ENCODE measurements at regions not wholly inside any gene's neighbourhood (a gene's known extent, or its start where the extent isn't known, plus 50 kb on each side); places are given as distances from the start of the nearest gene placed in this dataset.

GRCh38 chr2:144942516-144943256 lies 422.8 kb upstream of the ZEB2 start:
- in situ Hi-C loops (cut with MboI; ENCODE audit: low sequenced_read_pairs), result no loop called here

- in situ Hi-C loops (cut with MboI; ENCODE audit: low sequenced_read_pairs), result no loop called here
Measured at GRCh38 chr2:144941743-144942488, 422.0 kb upstream of the ZEB2 start.

DNA sequence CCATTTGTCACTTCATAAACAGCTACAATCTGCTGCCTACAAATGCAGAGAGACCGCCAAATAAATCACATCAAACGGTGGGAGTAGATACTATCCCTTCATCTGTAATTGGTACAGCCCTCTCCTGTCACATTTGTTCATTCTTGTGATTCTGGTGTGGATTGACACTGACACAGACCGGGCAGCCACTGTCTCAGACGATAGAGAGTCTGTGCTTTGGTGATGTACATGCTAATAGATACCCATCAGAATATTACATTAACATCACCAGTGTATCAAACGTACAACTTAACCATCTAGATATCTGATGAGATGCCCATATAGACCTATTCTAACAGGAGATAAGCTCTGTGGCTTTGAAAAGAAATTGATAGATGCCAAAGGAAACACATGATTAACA lies 419.7 kb upstream of the ZEB2 start:
- in situ Hi-C loops (cut with MboI; ENCODE audit: low sequenced_read_pairs), result no loop called here

DNA sequence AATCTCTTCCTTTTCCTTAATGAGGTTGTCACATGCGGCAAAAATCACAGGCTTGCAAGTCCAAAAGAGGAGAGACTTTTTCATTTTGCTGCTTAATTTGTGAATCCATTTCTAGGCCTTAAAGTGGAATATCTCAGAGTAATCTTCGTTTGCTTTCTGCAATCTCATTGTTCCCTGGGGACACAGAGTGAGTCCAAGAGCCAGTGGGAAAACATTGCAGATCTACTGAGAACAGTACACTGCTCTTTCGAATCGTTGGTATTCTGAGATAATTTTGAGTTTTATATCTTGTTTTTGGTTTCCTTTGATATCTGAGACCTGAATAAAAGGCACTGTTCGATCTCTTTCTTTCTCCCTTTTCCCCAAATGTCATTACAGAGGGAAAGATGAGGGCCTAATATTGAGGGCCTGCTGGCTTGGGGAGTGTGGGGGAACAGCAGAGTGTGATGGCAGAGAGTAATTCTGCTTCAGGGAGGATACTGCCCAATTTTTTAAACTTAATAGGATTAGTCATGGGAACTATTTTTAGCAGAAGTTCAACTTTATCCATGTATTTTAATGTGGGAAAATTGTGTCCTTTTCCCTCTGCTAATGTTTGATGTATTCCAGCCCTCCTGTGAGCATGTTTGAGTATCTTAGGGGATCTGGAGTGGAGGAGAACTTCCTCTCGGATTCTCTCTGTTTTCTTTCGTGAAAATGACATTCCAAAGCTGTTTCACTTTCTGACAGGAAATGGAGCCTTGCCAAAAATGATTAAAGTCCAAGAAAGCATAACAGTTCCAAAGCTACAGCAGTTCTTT lies 418.2 kb upstream of the ZEB2 start:
- in situ Hi-C loops (cut with MboI; ENCODE audit: low sequenced_read_pairs), result no loop called here

GRCh38 chr2:144937066-144937465 lies 417.1 kb upstream of the ZEB2 start:
- in situ Hi-C loops (cut with MboI; ENCODE audit: low sequenced_read_pairs), result no loop called here

- in situ Hi-C loops (cut with MboI; ENCODE audit: low sequenced_read_pairs), result no loop called here
Measured at GRCh38 chr2:144936442-144936841, 416.5 kb upstream of the ZEB2 start.

DNA sequence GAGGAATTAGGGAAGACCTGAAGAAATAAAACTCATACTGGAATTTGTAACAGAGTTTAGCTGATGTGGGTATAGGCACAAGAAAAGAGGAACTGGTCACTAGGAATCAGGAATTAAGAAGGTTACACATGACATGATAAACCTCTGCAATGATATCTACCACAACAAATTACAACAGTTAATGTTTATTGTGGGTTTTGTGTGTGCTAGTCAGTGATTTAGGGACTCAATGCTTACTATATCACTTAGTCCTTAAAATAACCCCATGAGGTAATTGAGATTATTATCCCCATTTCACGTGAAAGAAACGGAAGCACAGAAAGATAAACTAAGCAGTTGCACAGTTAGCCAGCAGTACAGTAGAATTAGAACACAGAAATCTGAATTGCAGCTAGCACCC lies 415.8 kb upstream of the ZEB2 start:
- in situ Hi-C loops (cut with MboI; ENCODE audit: low sequenced_read_pairs), result no loop called here

GRCh38 chr2:144935191-144935590 lies 415.3 kb upstream of the ZEB2 start:
- in situ Hi-C loops (cut with MboI; ENCODE audit: low sequenced_read_pairs), result no loop called here

- in situ Hi-C loops (cut with MboI; ENCODE audit: low sequenced_read_pairs), result no loop called here
Measured at GRCh38 chr2:144931960-144932359, 412.0 kb upstream of the ZEB2 start.

DNA sequence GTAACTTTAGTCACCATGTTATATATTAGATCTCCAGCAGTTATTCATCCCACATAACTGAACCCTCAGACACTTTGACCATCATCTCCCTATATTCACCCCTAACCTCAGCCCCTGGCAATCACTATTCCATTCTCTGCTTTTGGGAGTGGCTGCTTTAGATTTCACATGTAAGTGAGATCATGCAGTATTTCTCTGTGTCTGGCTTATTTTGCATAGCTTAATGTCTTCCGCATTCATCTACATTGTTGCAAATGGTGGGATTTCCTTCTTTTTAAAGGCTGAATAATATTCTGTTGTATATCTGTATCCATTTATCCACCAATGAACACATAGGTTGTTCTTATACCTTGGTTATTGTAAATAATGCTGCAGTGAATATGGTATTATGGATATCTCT lies 411.6 kb upstream of the ZEB2 start:
- in situ Hi-C loops (cut with MboI; ENCODE audit: low sequenced_read_pairs), result no loop called here

DNA sequence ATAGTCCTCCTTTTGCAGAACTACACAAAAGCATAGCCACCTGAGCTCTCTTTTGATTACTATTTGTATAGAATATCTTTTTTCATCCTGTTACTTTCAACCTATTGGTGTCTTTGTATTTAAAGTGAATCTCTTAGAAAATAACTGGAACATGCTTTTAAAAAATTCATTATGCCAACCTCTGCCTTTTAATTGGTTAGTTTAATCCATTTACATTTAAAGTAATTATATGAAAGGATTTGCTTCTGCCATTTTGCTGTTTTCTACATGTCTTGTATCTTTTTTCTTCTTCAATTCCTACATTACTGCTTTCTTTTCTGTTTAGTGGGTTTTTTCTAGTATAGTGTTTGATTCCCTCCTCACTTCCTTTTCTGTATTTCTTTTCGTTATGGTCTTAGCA lies 407.5 kb upstream of the ZEB2 start:
- in situ Hi-C loops (cut with MboI; ENCODE audit: low sequenced_read_pairs), result no loop called here

DNA sequence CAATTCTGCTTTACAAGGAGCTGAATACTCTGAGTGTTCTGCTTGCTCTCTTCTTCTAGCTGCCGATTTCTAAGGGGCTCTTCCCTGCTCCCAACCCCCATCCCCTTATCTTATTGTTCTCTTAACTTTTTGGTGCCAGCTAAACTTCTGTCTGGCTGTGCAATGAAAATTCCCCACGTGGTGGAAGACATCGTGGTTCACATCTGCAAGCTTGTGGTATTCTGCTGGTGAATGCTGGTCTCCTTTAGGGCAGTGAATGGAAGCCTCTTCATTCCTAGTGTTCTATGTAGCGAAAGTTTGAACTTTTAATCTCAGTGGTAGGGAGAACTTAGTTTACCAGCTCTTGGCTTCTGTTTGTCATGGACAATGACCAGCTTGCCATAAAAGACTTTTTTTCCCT lies 406.0 kb upstream of the ZEB2 start:
- in situ Hi-C loops (cut with MboI; ENCODE audit: low sequenced_read_pairs), result no loop called here

GRCh38 chr2:144924827-144925226 lies 404.9 kb upstream of the ZEB2 start:
- in situ Hi-C loops (cut with MboI; ENCODE audit: low sequenced_read_pairs), result no loop called here

DNA sequence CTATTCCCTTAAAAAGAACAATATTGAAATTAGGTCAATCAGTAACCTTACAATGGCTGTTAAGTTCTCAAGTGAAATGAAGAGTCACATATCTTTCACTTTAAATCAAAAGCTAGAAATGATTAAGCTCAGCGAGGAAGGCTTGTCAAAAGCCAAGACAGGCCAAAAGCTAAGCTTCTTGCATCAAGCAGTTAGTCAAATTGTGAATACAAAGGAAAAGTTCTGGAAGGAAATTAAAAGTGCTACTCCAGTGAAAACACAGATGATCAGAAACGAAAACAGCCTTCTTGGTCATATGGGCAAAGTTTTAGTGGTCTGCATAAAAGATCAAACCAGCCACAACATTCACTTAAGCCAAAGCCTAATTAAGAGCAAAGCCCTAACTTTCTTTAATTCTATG lies 402.6 kb upstream of the ZEB2 start:
- in situ Hi-C loops (cut with MboI; ENCODE audit: low sequenced_read_pairs), result no loop called here

DNA sequence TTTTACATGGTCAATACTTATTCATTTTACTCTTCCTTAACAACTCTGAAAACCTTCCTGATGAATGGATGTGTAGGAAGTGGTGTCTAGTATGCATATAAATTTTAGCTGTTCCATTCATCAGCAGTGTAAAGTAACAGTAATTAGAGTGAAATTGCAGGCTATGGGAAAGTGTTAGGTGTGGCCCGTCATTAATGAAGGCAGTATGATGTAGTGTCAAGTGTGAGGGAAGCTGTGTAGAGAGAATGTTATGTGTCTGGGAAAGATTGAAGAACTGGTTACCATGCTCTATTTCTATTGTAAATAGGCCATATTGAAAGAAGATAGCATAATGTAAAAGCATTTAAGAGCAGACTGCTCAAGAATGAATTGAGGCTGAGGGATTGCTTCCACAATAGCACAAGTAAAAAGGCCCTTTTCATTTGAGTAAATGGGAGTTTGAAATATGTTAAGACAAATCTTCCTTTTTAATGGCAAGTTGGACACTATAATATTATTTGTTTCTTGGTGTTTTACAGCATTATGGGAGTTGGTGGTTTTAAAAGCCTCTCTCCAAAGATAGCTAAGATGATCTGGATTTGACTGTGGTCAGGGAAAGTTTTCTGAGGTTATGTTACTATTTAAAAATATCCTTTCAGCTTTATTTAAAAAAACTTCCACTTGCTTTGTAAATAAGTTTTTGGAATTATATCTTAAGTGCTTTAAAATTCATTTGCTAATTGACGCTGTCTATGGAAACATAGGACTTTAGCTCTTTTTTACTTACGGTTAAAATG lies 401.0 kb upstream of the ZEB2 start:
- in situ Hi-C loops (cut with MboI; ENCODE audit: low sequenced_read_pairs), result no loop called here

- in situ Hi-C loops (cut with MboI; ENCODE audit: low sequenced_read_pairs), result no loop called here
Measured at GRCh38 chr2:144914622-144915318, 394.9 kb upstream of the ZEB2 start.

GRCh38 chr2:144914113-144914512 lies 394.2 kb upstream of the ZEB2 start:
- in situ Hi-C loops (cut with MboI; ENCODE audit: low sequenced_read_pairs), result no loop called here

DNA sequence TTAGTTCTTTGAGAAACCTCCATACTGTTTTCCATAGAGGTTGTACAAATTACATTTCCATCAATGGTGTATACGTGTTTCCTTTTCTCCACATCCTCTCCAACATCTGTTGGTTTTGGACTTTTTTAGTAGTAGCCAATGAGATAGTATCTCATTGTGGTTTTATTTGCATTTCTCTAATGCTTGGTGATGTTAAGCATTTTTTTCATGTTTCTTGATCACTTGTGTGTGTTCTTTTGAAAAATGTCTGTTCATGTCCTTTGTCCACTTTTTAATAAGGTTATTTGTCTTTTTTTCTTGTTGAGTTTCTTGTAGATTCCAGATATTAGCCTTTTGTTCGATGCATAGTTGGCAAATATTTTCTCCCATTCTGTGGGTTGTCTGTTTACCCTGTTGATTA lies 392.3 kb upstream of the ZEB2 start:
- in situ Hi-C loops (cut with MboI; ENCODE audit: low sequenced_read_pairs), result no loop called here

DNA sequence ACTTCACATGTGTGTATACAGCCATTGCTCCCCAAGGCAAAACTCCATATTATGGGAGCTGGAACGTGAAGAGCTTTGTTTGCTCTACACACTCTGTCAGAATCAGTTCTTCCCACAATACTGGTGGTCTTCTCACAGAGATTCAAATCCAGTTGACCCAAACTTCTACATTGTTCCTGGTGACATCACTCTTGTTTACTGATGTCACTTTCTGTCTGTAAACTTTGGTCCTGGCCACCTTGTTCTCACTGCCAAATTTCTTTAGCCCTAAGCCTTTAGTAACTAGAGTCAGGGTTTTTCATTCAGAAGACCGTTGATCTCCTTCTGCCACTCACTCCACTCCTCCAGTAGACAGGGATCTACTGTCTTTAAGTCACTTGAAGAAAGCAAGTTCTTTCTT lies 386.0 kb upstream of the ZEB2 start:
- in situ Hi-C loops (cut with MboI; ENCODE audit: low sequenced_read_pairs), result no loop called here

GRCh38 chr2:144904612-144905011 lies 384.7 kb upstream of the ZEB2 start:
- in situ Hi-C loops (cut with MboI; ENCODE audit: low sequenced_read_pairs), result no loop called here
